NCI-H524 (cell line): ENCODE measurements at regions not wholly inside any gene's neighbourhood (a gene's known extent, or its start where the extent isn't known, plus 50 kb on each side); places are given as distances from the start of the nearest gene placed in this dataset.
"Not testable (repeated sequence)": the region's sequence is repeated elsewhere in the genome, so short reads cannot be mapped to it uniquely, and the experiment has no call there.

Experiments
- DNase-seq, 2 experiments: peaks; one replicate each; lab custom pipeline; 2025; lab: John Stamatoyannopoulos, UW

DNA sequence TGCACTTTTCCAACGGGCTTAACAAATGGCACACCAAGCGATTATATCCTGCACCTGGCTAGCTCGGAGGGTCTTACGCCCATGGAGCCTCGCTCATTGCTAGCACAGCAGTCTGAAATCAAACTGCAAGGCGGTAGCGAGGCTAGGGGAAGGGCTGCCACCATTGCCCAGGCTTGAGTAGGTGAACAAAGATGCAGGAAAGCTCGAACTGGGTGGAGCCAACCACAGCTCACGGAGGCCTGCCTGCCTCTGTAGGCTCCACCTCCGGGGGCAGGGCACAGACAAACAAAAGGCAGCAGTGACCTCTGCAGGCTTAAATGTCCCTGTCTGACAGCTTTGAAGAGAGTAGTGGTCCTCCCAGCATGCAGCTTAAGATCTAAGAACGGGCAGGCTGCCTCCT, 365.4 kb downstream of the MMUT start:
- not testable (repeated sequence) for DNase-seq

DNA sequence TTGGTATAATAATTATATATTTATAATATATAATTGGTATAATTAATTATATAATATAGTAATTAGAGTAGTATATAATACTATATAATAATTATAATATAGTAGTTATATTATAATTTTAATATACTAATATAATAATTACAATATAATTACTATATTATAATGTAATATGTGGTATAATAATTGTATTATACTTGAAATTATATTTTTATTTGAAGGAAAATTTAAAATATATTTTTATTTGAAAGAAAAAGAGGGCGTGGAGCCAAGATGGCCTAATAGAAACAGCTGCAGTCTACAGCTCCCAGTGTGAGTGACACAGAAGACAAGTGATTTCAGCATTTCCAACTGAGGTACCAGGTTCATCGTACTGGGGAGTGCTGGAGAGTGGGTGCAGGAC, 365.9 kb downstream of the MMUT start:
- DNase-seq = no peak

DNA sequence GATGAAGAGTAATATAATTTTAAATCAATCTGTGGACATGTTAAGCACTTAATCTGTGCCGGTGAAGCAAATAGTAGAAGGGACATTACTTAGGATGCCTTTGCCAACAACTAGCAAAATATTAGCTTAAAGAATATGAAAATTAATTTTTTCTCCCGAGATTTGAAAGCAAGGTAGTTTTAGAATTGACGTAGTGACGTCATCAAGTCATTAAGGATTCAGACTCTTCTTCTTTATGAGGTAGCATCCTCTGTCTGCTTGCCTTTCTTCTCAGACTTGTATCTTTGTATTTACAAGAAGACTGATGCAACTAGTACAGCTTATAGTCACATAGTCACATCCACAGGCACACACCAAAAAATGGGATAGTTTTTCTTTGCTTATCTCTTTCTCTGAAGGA, 374.4 kb downstream of the MMUT start:
- no peak for DNase-seq

DNA sequence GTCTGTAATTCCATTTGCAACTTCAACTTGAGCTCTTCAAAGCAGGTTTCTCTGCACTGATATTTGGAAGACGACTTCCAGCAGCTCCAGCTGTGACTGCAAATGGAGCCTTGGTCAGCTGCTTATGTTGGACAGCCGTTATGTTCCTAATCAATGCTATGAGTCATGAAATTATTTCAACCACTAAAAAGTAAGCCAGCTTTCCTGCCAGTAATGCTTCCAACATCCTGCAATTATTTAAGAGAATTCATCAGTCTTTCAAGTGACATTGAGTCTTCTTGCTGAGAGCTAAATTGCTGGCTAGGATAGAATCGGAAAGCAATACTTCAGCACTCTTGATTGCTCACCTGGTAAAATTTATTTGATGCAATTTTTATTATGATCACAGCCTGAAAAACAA, 375.7 kb downstream of the MMUT start:
- no peak for DNase-seq

DNA sequence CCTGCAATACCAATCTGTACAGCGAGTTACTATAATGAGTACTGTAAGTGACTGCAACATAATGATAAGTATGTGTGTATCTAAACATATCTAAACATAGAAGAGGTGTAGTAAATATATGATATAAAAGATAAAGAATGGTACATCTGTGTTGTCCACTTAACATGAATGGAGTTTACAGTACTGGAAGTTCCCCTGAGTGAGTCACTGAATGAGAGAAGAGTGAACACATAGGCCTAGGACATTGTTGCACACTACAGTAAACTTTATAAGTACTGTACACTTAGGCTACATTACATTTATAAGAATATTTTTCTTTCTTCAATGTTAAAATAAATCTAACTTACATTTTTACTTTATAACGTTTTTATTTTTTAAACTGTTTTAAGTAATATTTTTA, 380.4 kb downstream of the MMUT start:
- DNase-seq = no peak

DNA sequence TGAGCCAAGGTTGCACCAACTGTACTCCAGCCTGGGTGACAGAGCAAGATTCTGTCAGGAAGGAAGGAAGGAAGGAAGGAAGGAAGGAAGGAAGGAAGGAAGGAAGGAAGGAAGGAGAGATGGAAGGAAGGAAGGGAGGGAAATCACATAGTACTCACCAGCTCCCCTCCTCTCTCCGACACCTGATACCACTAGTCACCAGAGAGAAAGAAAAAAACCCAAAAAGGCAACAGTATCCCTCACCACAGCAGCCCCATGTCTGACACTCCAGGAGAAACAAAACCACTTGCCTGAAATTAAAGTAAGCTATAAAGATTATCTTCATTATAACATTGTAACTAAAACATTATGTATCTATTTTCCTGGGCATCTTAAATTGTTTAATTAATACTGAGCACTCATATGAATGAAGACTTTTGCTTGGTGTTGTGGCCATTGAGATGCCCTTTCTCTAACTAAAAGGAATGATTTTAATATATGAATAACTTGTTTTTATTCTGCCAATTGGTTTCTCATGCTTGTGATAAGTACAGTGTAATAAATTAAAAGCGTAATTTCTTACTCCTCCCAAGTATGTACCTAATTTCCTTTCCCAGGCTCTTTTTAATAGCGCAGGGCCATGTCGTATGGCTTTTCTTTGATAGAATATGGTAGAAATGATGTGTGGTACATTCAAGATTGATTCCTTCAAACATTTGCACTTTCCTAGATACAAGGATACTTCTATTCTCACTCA, 390.0 kb downstream of the MMUT start:
- no peak for DNase-seq

DNA sequence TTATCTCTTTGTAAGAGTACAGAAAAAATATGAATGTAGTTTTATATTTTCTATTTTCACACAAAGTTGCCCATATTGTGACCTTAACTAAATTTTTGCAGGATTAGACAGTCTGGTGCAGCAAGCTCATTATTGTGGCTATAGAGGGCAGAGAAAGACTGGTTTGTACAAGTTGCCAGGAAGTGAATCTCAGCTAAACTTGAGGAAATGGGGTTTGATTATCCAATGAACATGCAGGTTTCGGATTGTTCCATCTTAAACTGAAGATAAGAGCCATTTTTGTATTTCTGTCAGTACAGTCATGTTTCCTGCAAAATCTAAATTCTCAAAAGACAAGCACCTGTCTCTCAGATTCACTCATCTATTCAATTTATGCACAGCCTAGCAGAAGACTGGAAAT, 390.9 kb downstream of the MMUT start:
- DNase-seq = no peak

DNA sequence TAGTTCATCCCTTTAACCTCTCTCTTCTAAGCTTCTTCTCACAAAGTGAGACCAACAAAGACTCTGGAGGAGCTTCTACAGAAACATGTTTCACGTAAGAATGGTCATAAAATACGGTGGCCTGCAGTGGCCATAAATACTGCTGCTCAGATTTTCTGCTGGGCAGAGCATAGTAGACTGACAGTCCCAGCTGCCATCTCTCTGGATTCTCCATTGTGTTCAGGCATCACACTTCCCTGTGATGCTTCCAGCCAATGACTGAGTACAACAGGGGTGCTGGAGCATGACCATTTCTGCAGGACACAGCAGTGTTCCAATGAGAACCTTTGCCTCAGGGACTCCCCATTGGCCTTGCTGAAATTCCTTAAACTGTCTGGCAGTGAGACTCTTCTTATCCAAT, 392.6 kb downstream of the MMUT start:
- no peak for DNase-seq

DNA sequence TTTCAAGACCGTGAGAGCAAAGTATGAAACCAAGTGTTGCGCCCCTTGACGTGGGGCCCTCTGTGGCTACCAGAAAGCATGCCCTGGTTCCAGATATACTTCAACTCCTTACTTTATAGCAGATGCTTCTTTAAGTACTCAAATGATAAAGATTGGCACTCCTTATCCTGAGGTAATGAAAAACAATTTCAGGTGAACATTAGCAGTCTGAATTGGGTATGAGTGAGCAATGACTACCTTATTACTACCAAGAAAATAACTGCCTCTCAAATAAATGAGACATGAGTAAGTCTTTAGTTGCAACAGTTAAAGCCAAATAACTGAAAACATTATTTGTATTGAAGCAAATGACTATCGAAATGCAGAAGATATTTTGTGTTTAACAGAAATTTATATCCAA, 408.7 kb downstream of the MMUT start:
- no peak for DNase-seq

DNA sequence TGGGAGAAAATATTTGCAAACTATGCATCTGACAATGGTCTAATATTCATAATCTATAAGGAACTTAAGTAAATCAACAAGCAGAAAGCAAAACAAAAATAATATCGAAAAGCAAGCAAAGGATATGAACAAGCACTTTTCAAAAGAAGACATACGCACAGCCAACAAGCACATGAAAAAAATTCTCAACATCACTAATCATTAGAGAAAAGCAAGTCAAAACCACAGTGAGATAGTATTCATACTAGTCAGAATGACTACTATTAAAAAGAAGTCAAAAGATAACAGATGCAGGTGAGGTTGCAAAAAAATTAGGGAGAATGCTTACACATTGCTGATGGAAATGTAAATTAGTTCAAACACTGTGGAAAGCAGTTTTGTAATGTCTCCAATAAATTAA, 410.2 kb downstream of the MMUT start:
- no peak for DNase-seq

DNA sequence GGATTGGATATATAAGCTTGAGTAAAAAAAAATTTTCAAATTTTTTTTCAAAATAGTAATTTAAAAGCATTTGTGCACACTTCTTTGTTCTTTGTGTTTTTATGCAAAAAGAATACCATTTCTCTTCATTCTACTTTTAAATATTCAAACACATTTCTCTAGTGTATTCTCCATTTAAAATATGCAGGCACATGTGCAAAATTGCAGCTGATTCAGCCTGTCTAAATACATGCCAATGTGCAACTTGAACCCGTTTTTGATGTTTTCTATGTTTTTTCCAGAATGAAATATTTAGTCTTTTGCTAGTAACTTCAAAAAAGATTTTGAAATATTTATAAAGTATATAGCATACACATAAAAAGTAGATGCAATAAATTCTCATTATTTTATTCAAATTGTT, 411.8 kb downstream of the MMUT start:
- no peak for DNase-seq

DNA sequence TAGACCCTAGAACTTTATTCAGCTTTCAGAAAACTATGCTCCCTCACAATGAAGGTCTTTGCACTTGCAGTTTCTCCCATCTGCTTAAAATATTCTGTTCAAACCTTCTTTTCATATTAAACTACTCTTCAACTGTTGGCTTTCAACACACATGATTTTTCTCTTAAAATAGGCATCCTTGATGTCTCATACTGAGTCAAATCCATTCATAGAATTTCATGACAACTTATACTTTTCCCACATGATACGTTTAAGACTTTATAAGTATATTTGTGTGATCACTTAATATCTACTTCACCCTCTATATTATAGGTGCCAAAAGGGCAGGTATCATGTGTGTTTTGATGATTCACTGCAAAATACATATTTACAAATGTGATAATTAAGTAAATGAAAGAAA, 412.5 kb downstream of the MMUT start:
- no peak for DNase-seq

DNA sequence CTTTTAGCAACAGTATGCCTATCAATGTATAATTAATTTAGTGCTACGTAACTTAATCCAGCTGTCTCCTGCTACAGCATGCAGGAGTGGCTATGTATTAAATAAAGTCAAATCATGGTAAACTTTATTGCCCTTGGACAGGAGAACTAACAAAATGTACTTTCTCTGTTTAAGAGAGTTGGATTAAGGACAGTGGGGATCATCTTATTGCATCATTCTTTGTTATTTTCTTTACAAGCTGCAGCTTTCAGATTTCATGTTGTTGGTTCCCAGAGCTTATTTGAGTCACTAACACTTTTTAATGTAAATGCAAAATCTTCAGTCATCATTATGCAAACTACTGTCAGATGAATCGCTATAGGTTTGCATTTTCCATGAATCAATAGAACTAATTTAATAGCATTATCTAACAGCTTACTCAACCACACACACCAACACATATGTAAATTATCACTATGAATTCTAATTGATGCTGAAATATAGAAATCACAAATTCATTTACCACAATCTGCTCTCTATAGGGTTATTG, 424.7 kb downstream of the MMUT start:
- DNase-seq = no peak

DNA sequence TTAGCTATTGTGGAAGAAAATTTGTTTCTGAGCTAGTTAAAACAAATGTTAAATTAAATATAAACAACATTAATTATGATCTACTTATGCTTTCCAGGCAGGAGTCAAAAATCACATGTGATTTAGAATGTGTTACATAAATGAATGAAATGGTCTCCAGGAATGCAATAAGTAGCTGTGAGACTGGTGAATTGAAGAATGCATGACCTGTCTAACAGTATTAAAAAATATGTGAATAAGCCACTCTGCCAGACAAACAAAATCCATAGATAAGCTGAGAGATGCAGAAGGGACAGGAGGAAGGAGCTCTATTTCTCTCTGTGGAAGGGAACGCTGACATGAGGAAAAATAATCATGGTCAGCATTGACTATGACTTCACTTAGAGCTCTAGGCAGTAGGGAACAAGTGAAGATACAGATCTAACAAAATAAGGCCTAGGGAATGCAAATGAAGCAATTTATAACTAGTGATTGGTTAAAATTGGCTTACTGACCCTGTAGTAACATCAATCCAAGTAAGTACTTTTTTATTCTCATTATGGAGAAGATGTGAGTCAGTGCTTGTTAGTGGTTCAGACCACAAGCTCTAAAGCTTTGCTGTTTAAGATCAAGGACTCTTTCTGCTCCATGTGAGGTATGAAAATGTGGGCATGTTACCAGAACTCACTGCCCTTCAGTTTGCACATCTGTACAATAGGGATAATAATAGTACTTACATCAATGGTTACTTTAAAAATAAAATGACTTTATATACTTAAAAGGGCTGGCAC, 432.6 kb downstream of the MMUT start:
- DNase-seq = no peak

DNA sequence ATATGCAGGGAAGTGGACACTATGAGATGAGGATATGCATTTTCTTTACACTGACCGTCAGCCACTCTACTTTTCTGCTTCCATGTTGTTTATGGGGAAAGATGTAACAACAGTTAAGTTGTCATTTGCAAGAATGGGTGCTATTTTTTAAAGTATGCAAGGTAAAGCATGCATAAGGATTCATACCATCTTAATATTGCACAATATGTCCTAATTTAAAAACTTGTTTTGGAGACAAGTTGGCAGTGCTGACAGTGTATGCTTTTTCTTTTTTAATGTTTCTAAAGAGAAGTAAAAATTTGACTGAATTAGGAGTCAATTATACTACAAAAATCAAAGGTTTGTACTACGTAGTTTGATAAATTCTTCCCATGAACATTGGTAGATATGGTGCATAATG, 435.4 kb downstream of the MMUT start:
- DNase-seq = no peak

DNA sequence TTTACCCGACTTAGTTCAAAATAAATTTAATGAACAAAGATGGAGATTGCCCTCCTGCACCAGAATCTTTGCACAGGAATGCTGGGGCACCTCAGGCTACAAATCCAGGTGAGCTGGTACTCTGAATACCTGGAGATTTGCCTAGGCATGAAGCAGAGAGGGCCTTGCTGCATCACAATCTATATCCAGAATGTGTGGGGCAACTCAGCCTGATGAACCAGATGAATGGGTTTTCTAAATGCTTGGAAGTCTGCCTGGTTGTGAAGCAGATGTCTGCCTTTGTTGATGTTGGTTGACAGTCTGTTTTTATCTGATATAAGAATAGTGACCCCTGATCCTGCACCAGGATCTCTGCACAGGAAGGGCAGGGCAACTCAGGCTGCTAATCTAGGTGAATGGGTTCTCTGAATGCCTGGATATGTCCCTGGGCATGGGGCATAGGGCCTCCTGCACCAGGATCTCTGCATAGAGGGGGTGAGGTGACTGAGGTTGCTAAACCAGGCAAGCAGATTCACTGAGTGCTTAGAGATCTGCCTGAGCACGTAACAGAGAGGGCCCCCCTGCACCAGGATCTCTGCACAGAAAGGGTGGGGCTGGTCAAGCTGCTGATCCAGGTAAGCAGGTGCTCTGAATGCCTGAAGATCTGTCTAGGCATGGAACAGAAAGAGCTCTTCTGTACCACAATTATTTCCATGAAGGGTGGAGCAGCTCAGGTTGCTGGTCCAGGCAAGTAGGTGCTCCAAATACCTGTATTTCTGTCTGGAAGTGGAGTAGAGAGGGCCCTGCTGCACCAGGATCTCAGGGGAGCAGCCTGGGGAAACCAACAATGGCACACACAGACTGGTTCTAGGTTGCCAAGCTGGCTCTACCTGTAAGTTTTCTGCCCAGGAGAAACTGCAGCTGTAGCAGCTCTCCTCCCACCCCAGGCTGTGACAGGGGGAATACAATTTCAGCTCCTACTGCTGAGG, 437.5 kb downstream of the MMUT start:
- no peak for DNase-seq

DNA sequence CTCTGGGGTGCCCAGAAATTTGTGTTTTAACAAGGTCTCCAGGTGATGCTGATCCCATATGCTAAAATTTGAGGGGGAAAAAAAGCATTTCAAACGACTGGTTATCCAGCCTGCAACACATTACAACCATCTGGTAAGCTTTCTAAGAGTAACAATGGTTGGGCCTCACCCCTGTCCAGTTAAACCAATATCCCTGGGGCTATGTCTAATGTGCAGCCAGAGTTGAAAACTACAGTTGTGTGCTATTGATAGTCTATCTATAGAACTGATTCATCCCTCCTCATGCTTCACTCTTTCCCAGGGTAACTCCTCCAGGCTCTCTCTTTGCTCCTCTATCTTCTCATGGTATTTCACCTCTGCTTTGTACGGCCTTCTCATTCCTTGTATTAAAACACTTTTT, 458.3 kb downstream of the MMUT start:
- DNase-seq = no peak

DNA sequence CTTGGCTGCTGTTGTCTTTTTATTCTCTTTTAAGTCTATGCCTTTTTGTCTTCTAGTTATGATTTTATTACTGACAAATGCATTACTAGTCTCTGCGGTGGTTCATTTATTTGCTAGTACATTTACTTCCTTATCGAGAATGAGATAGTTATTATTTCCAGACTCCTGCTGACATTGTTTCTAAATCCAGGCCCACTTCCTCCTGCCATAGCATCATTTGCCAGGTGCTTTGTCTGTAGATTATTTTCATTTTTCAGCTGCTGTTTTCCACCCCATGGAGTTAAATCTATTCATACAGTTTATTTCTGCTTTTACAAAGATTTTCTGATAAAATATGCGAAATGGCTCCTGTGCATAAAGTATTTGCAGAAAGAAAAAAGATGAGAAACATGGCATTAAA, 459.7 kb downstream of the MMUT start:
- no peak for DNase-seq

DNA sequence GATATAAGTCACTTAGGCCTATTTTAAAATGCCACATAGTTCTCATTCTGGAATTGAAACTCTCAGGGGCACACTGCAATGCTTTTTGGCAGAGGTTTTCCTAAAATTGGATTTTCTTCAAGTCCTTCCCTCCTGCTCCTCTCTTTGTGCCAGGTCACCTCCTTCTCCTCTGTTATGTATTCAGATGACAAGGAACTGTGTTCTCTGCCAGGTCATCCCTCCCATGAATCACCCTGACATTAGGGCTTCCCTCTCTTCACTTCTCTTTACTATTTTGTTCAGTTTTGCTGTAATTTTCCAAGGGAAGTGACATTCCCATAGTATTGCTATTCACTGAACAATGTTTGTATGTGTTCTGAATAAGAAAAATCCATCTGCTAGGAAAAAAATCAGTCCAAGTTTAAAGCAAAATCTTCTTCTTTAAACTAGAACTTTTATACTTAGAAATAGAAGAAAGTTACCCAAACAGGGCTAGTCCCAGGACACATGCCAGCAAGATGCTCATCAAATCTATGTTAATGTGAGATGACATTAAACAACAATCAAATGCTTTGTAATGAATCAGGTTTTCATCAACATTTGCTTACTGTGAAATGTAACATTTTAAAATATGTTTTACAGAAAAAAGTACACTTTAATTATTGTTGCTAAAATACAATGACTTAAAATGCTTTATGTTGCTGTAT, 461.1 kb downstream of the MMUT start:
- no peak for DNase-seq

DNA sequence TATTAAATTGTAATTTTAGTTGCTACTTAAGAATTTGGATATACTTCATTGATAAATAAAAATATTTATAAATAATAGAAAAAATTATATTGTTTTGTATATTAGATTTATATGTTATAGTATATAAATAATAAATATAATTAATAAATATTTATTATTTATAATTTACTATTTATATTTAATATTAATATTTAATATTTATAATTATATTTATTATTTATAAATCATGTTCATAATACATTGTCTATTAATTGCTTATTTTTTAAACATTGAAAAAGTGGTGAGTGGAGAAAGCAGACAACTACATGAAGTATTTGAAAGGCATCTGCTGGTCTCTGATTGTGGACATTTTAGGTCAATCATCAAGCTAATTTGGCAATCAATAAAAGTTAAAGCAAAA, 464.5 kb downstream of the MMUT start:
- DNase-seq = no peak

DNA sequence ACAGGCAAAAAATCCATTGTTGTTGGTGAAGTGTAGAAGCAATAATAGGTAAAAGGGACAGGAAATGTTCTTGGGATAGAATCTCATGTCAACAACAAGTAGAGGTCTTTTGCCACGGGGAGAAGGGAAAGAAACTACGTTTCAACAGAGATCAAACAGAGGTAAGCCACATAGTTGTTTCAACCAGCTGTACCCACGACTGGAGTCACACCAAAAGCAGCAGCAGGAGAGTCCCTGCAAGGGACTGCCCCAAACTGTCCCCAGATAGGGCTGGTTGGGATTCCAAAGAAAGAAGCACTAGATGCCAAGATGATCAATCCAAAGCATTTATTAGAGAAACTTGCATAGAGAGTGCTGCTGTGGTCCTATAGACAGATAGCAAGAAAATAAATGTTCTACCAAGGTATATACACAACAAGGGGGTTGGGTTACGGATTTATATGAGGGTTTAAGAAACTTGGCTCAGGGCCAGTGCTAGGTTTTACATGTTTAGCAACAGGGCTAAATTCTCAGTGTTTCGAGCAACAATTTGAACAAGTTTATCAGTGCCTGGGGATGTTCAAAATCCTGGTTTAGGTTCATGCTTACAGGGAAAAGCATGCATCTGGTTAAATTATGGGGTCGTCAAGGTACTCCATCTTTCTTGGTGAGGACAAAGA, 466.5 kb downstream of the MMUT start:
- DNase-seq = no peak
